Esophagus squamous epithelium (tissue), 4 donors: ENCODE measurements at regions not wholly inside any gene's neighbourhood (a gene's known extent, or its start where the extent isn't known, plus 50 kb on each side); places are given as distances from the start of the nearest gene placed in this dataset.

Experiments
- POLR2A ChIP-seq, 4 donors: fragments of 450-650 bp; IDR thresholded peaks; one replicate each; pipeline ENCODE4 v1.6.1; 2017; ENCODE audit warnings: antibody characterized with exemption in 4 of 4, mild to moderate bottlenecking in 4 of 4, moderate library complexity in 3 of 4
- TF ChIP-seq, protein P1 (sequence below), 6 experiments: fragments of 450-650 bp in 4 of 6; fragments of 200-600 bp in 2 of 6; sonication (generic) in 2 of 6; IDR thresholded peaks; one replicate each; pipeline ENCODE4 v1.5.1; 2016 to 2019; ENCODE audit warnings: antibody characterized with exemption in 6 of 6, mild to moderate bottlenecking in 4 of 6, moderate library complexity in 4 of 6

DNA sequence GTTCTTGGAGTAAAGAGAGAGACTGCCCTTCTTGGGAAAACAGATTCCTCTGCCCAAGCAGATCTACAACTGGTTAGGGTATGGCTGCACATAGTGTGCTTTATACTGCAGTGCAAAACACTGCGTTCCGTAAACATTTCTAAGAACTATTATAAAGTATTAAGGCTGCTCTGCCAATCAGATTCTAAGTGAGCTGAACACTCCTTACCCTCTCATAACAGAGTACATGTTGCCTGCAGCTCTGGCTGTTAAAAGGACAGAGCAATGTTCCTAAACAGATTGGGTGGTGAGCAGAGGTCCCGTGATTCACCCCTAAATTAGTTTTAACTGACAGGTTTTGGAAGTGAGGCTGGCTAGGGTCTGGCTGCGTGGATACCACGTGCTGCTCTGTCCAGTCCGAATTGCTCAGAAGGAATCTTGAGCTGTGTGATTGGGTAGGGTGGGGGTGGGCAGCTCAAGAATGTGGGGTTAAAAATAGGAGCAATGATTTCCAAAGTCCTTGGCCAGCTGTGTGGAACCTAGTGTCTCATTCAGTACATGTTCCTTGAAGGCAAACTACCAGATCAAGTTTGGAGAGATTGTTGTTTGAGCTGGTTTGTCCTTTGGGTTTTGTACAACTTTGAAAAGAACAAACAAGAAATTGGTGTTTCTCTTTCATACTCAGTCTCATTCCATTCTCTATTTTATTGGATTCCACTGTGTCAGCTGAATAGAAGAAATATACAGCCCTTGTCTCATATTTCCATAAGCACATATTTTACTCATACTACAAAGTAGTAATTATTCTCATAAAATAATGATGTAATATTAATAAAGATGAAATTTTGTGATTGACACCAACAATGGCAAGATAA, 497.6 kb upstream of the CD180 start:
- TF ChIP-seq, protein P1, sequence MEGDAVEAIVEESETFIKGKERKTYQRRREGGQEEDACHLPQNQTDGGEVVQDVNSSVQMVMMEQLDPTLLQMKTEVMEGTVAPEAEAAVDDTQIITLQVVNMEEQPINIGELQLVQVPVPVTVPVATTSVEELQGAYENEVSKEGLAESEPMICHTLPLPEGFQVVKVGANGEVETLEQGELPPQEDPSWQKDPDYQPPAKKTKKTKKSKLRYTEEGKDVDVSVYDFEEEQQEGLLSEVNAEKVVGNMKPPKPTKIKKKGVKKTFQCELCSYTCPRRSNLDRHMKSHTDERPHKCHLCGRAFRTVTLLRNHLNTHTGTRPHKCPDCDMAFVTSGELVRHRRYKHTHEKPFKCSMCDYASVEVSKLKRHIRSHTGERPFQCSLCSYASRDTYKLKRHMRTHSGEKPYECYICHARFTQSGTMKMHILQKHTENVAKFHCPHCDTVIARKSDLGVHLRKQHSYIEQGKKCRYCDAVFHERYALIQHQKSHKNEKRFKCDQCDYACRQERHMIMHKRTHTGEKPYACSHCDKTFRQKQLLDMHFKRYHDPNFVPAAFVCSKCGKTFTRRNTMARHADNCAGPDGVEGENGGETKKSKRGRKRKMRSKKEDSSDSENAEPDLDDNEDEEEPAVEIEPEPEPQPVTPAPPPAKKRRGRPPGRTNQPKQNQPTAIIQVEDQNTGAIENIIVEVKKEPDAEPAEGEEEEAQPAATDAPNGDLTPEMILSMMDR (IDR thresholded peaks at IDR 0.05), result no peak
- no peak for TF ChIP-seq POLR2A (IDR thresholded peaks at IDR 0.05)
